AG04449 (cell line): ENCODE measurements at regions not wholly inside any gene's neighbourhood (a gene's known extent, or its start where the extent isn't known, plus 50 kb on each side); places are given as distances from the start of the nearest gene placed in this dataset.

ENCODE experiments used
- CTCF ChIA-PET: fragments of 350-600 bp; formaldehyde crosslinking; extraction: SDS; loops from one replicate; lab custom pipeline; 2021; ENCODE audit warnings: antibody characterized with exemption; lab: Yijun Ruan, JAX
- POLR2A ChIA-PET: fragments of 400-600, 350-600 bp; formaldehyde crosslinking; extraction: SDS; loops from one replicate; lab custom pipeline; 2020; ENCODE audit warnings: antibody characterized with exemption, inconsistent platforms; lab: Yijun Ruan, JAX
- DNase-seq: peaks from one replicate; pipeline ENCODE4 v3.0.0-alpha.2; 2010; ENCODE audit warnings: low read depth, low spot score
- H3K4me3 ChIP-seq: 2 replicates; pipeline ENCODE4 v1.5.1; 2011; ENCODE audit warnings: low read depth, mild to moderate bottlenecking, control low read depth, low read length
- CTCF ChIP-seq: IDR thresholded peaks from one replicate; pipeline ENCODE4 v1.5.1; 2011; ENCODE audit warnings: mild to moderate bottlenecking, moderate library complexity, low read length, control low read depth, inconsistent platforms; ENCODE audit not compliant: insufficient read depth; ENCODE audit errors: missing control alignments

GRCh38 chr16:85199069-85199725 lies 86.9 kb upstream of the CIBAR2 start:
- no peak for DNase-seq
- ChIA-PET CTCF (interaction anchor here (0.6 to 1.8 kb wide), 2 partner anchors 26 to 47 kb away, joined by 3 to 4 read pairs; no protein-coding TSS in a partner anchor), POLR2A (no interaction called here)
- no peak for TF ChIP-seq CTCF
- H3K4me3 ChIP-seq: no peak overlapping the region

GRCh38 chr16:85199880-85200279 lies 87.6 kb upstream of the CIBAR2 start:
- H3K4me3 ChIP-seq: no peak overlapping the region
- ChIA-PET CTCF (no interaction called here), POLR2A (no interaction called here)
- no peak for DNase-seq
- TF ChIP-seq CTCF: no peak

- no peak overlapping the region for H3K4me3 ChIP-seq
- POLR2A ChIA-PET: no interaction called here
- no peak for DNase-seq
- CTCF ChIA-PET: interaction anchor here (1.3 kb wide), 1 partner anchor 45 kb away, joined by 5 read pairs; no protein-coding TSS in a partner anchor
- TF ChIP-seq CTCF: no peak
Observed at GRCh38 chr16:85200471-85201278, 88.4 kb upstream of the CIBAR2 start.

GRCh38 chr16:85201574-85201973 lies 89.3 kb upstream of the CIBAR2 start:
- ChIA-PET CTCF (interaction anchor here (1.2 to 1.3 kb wide), 2 partner anchors 44 to 87 kb away, joined by 3 to 5 read pairs; no protein-coding TSS in a partner anchor), POLR2A (no interaction called here)
- no peak for DNase-seq
- H3K4me3 ChIP-seq: no peak overlapping the region
- no peak for TF ChIP-seq CTCF

- no peak for DNase-seq
Observed at GRCh38 chr16:85202051-85202601, 89.9 kb upstream of the CIBAR2 start.

More at GRCh38 chr16:85202051-85202601, 89.9 kb upstream of the CIBAR2 start:
- no peak overlapping the region for H3K4me3 ChIP-seq
- CTCF ChIA-PET: interaction anchor here (0.9 to 1.2 kb wide), 2 partner anchors 18 to 87 kb away, joined by 3 read pairs; no protein-coding TSS in a partner anchor
- TF ChIP-seq CTCF: no peak
- POLR2A ChIA-PET: no interaction called here
